Astrocyte (in vitro differentiated cells and primary cell): ENCODE measurements at regions not wholly inside any gene's neighbourhood (a gene's known extent, or its start where the extent isn't known, plus 50 kb on each side); places are given as distances from the start of the nearest gene placed in this dataset.

Experiments used
- DNase-seq: peaks from one replicate; pipeline ENCODE4 v3.0.0-alpha.2; 2010; ENCODE audit warnings: low read depth
- FAIRE-seq: peaks from 2 replicates; lab custom pipeline; 2011; peaks lifted over from hg19 to GRCh38; lab: Jason Lieb, UNC
- H2AFZ ChIP-seq: 2 replicates; pipeline ENCODE4 v1.6.0; 2012; ENCODE audit warnings: low read depth, low read length, inconsistent platforms
- H3K27ac ChIP-seq: 2 replicates; pipeline ENCODE4 v1.5.1; 2011; ENCODE audit warnings: low read depth, low read length, inconsistent platforms
- H3K27me3 ChIP-seq: 2 replicates; pipeline ENCODE4 v1.6.0; 2011; ENCODE audit warnings: low read length, inconsistent platforms; ENCODE audit not compliant: insufficient read depth
- H3K36me3 ChIP-seq: 2 replicates; pipeline ENCODE4 v1.5.1; 2011; ENCODE audit warnings: low read length, inconsistent platforms; ENCODE audit not compliant: insufficient read depth
- H3K4me1 ChIP-seq: 2 replicates; pipeline ENCODE4 v1.5.1; 2011; ENCODE audit warnings: low read length, inconsistent platforms; ENCODE audit not compliant: insufficient read depth
- H3K4me2 ChIP-seq: 2 replicates; pipeline ENCODE4 v1.6.0; 2012; ENCODE audit warnings: low read length, inconsistent platforms
- H3K4me3 ChIP-seq: 2 replicates; pipeline ENCODE4 v1.5.1; 2011; ENCODE audit warnings: low read depth, mild to moderate bottlenecking, low read length, inconsistent platforms; ENCODE audit not compliant: insufficient read depth
- H3K79me2 ChIP-seq: 2 replicates; pipeline ENCODE4 v1.6.0; 2012; ENCODE audit warnings: mild to moderate bottlenecking, low read length, inconsistent platforms; ENCODE audit not compliant: insufficient read depth
- H3K9ac ChIP-seq: 2 replicates; pipeline ENCODE4 v1.6.0; 2012; ENCODE audit warnings: mild to moderate bottlenecking, low read length, inconsistent platforms
- H3K9me3 ChIP-seq: 2 replicates; pipeline ENCODE4 v1.5.1; 2012; ENCODE audit warnings: low read depth, mild to moderate bottlenecking, low read length, inconsistent platforms; ENCODE audit not compliant: insufficient read depth
- H4K20me1 ChIP-seq: 2 replicates; pipeline ENCODE4 v1.6.0; 2012; ENCODE audit warnings: low read length, inconsistent platforms; ENCODE audit not compliant: insufficient read depth
- H3K27ac Mint-ChIP-seq: one replicate; pipeline ENCODE4 v1.8.0; 2021; ENCODE audit warnings: mild to moderate bottlenecking, mixed read lengths; ENCODE audit not compliant: unreplicated experiment
- H3K27me3 Mint-ChIP-seq: one replicate; pipeline ENCODE4 v1.8.0; 2021; ENCODE audit warnings: low read depth, mixed read lengths; ENCODE audit not compliant: unreplicated experiment
- H3K36me3 Mint-ChIP-seq: one replicate; pipeline ENCODE4 v1.8.0; 2021; ENCODE audit warnings: low read depth, mixed read lengths; ENCODE audit not compliant: unreplicated experiment
- H3K4me1 Mint-ChIP-seq: one replicate; pipeline ENCODE4 v1.8.0; 2021; ENCODE audit warnings: low read depth, mixed read lengths; ENCODE audit not compliant: unreplicated experiment
- H3K4me3 Mint-ChIP-seq: one replicate; pipeline ENCODE4 v1.8.0; 2021; ENCODE audit warnings: mild to moderate bottlenecking, moderate library complexity, mixed read lengths; ENCODE audit not compliant: unreplicated experiment
- H3K9me3 Mint-ChIP-seq: one replicate; pipeline ENCODE4 v1.8.0; 2021; ENCODE audit warnings: mild to moderate bottlenecking, mixed read lengths; ENCODE audit not compliant: unreplicated experiment
- EZH2 ChIP-seq: IDR thresholded peaks from 2 replicates; pipeline ENCODE4 v1.6.1; 2012; ENCODE audit warnings: mild to moderate bottlenecking, low read length, inconsistent platforms; ENCODE audit not compliant: insufficient read depth
- TF ChIP-seq, protein P1 (sequence below): IDR thresholded peaks from 2 replicates; pipeline ENCODE4 v1.5.1; 2011; ENCODE audit warnings: low read depth, mild to moderate bottlenecking, inconsistent platforms, low read length, moderate library complexity; ENCODE audit not compliant: insufficient read depth

DNA sequence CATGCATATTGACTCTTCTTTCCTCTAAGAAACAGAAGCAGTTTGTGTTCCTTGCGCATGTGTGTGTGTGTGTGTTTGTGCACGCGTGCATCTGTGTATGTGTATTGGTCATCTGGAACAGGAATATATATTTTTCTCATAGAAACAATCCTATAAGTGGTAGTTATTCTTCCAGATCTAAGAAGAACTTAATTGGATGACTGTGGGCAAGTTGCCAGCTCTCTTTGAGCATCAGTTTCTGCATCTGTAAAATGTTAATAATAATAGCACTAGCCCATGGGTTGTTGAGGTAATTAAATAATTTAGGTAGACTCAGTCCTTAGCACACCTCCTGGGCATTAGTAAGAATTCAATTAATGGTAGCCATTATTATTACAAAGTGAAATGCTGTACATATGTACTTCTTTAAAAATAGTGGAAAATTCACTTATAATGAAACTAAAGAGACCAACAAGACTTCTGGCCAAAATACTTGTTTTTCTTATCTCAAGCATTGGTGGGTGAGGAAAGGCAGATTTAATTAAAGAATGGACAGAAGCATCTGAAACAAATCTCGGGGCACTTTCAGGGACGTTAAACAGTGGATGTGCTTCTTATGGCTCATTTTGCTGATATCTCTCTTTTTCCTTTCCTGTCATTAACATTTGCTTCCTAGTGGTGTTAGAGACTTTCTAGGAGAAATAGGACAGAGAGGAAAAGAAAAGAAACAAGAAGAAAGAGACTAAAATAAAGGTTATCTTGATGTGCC, 124.9 kb upstream of the HABP2 start:
- no peak for FAIRE-seq
- DNase-seq = no peak
- Histone ChIP-seq H3K4me1 (no peaks in the 10 kb centered on the region), H4K20me1 (no peaks in the 10 kb centered on the region), H3K4me2 (no peak overlapping the region), H3K9ac (no peak overlapping the region), H3K79me2 (no peaks in the 10 kb centered on the region), H2AFZ (no peak overlapping the region), H3K27ac (no peak overlapping the region), H3K4me3 (no peak overlapping the region), H3K36me3 (no peaks in the 10 kb centered on the region), H3K9me3 (no peaks in the 10 kb centered on the region), H3K27me3 (peaks cover 9% of the 10 kb centered on the region)
- H3K9me3 Mint-ChIP-seq = peaks cover 7% of the 10 kb centered on the region
- H3K36me3 Mint-ChIP-seq = no peaks in the 10 kb centered on the region
- no peaks in the 10 kb centered on the region for H3K4me1 Mint-ChIP-seq
- no peak overlapping the region for H3K27ac Mint-ChIP-seq
- no peak overlapping the region for H3K4me3 Mint-ChIP-seq
- TF ChIP-seq, protein P1, sequence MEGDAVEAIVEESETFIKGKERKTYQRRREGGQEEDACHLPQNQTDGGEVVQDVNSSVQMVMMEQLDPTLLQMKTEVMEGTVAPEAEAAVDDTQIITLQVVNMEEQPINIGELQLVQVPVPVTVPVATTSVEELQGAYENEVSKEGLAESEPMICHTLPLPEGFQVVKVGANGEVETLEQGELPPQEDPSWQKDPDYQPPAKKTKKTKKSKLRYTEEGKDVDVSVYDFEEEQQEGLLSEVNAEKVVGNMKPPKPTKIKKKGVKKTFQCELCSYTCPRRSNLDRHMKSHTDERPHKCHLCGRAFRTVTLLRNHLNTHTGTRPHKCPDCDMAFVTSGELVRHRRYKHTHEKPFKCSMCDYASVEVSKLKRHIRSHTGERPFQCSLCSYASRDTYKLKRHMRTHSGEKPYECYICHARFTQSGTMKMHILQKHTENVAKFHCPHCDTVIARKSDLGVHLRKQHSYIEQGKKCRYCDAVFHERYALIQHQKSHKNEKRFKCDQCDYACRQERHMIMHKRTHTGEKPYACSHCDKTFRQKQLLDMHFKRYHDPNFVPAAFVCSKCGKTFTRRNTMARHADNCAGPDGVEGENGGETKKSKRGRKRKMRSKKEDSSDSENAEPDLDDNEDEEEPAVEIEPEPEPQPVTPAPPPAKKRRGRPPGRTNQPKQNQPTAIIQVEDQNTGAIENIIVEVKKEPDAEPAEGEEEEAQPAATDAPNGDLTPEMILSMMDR = no peak
- H3K27me3 Mint-ChIP-seq = peaks cover 26% of the 10 kb centered on the region

DNA sequence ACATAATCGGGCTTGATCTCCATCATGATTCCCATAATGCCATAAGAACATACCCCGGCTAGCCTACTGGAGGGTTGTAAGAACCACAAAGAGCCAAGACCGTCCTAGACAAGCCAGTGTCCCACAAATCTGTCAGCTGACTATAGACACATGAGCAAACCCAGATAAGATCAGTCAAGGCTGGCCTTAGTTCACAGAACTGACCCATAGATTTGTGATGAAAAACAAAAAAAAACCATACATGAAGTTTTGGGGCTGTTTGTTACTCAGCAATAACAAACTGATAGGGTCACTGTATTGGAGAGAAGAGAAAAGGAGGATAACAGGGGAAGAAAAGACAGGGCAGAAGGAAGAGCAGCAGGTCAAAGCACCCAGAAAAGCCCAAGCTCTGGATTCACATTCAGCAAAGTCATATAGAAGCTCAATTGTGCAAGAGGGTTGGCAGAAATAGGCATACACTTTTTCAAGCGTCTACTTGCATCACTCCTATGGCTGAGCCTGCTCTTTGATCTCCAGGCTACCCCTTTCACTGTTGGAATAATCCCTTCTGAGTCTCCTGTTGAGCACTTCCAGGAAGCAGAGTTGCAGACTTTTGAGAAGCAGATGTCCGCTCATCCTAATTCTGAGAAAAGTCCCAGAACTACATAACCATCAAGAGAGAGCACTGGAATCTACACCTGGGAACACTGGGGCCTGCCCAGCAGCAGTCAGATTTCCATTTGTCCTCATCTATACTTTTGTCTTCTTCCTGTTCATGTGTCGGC, 122.0 kb upstream of the HABP2 start:
- peaks cover 8% of the 10 kb centered on the region for H3K27me3 ChIP-seq
- no peaks in the 10 kb centered on the region for H3K4me1 ChIP-seq
- no peak for FAIRE-seq
- peaks cover 10% of the 10 kb centered on the region for H3K9me3 Mint-ChIP-seq
- H3K4me3 ChIP-seq = no peak overlapping the region
- H3K9ac ChIP-seq = no peak overlapping the region
- no peak overlapping the region for H3K4me3 Mint-ChIP-seq
- H3K27ac ChIP-seq = no peak overlapping the region
- no peaks in the 10 kb centered on the region for H3K36me3 ChIP-seq
- H3K36me3 Mint-ChIP-seq = no peaks in the 10 kb centered on the region
- H3K27ac Mint-ChIP-seq = no peak overlapping the region
- H3K79me2 ChIP-seq = no peaks in the 10 kb centered on the region
- peaks cover 17% of the 10 kb centered on the region for H3K27me3 Mint-ChIP-seq
- TF ChIP-seq EZH2 = no peak
- TF ChIP-seq, protein P1 = no peak
- H4K20me1 ChIP-seq = no peaks in the 10 kb centered on the region
- H3K9me3 ChIP-seq = no peaks in the 10 kb centered on the region
- no peak for DNase-seq
- H2AFZ ChIP-seq = no peak overlapping the region
- no peak overlapping the region for H3K4me2 ChIP-seq
- no peaks in the 10 kb centered on the region for H3K4me1 Mint-ChIP-seq
